Sigmoid colon (tissue), 6 donors: ENCODE measurements at regions not wholly inside any gene's neighbourhood (a gene's known extent, or its start where the extent isn't known, plus 50 kb on each side); places are given as distances from the start of the nearest gene placed in this dataset.

Experiments used
- DNase-seq: peaks from one replicate; pipeline ENCODE4 v3.0.0-alpha.2; 2019
- H3K27ac ChIP-seq, 4 donors: fragments of 200-600 bp; sonication (generic); one replicate each; pipeline ENCODE4 v1.5.1; 2016 to 2019; ENCODE audit warnings: mild to moderate bottlenecking in 1 of 4
- H3K27me3 ChIP-seq, 3 donors: fragments of 200-600 bp; sonication (generic); one replicate each; pipeline ENCODE4 v1.5.1; 2019; ENCODE audit warnings: mild to moderate bottlenecking in 1 of 3
- H3K36me3 ChIP-seq, 4 donors: fragments of 200-600 bp; sonication (generic); one replicate each; pipeline ENCODE4 v1.5.1; 2016 to 2019
- H3K4me1 ChIP-seq, 4 donors: fragments of 200-600 bp; sonication (generic); one replicate each; pipeline ENCODE4 v1.5.1; 2017 to 2019
- H3K4me3 ChIP-seq, 4 donors: fragments of 200-600 bp; sonication (generic); one replicate each; pipeline ENCODE4 v1.5.1; 2017 to 2019; ENCODE audit warnings: mild to moderate bottlenecking in 2 of 4, moderate library complexity in 1 of 4
- H3K9me3 ChIP-seq, 4 donors: fragments of 200-600 bp in 3 of 4; sonication (generic) in 3 of 4; one replicate each; pipeline versions ENCODE4 v1.5.1 to v1.6.1; 2013 to 2019
- CTCF ChIP-seq, 4 experiments: fragments of 450-650 bp in 3 of 4; fragments of 200-600 bp in 1 of 4; IDR thresholded peaks; one replicate each; pipeline ENCODE4 v1.5.1; 2016 to 2019; ENCODE audit warnings: antibody characterized with exemption in 4 of 4, mild to moderate bottlenecking in 3 of 4, moderate library complexity in 2 of 4
- EP300 ChIP-seq, 4 donors: sonication (generic); formaldehyde crosslinking; IDR thresholded peaks; one replicate each; pipeline ENCODE4 v1.6.1; 2017; ENCODE audit warnings: antibody characterized with exemption in 4 of 4
- POLR2A ChIP-seq, 2 donors: fragments of 450-650 bp; IDR thresholded peaks; one replicate each; pipeline ENCODE4 v1.6.1; 2016; ENCODE audit warnings: antibody characterized with exemption in 2 of 2, mild to moderate bottlenecking in 2 of 2, moderate library complexity in 2 of 2
- POLR2AphosphoS5 ChIP-seq, 4 donors: sonication (generic); formaldehyde crosslinking; IDR thresholded peaks; one replicate each; pipeline ENCODE4 v1.6.1; 2017; ENCODE audit warnings: antibody characterized with exemption in 4 of 4
- WGBS, 2 donors: extraction: QIAGEN DNeasy Blood & Tissue Kit; methylation state at CpG; one replicate each; pipeline ENCODE4 v1.1.7; 2013; 5-methylcytosine and 5-hydroxymethylcytosine counted together
- intact Hi-C: fragments of 100-400 bp; cut with DNase I; formaldehyde crosslinking; loops from one replicate; pipeline ENCODE4 v1.15.1; 2023
- donor health status: healthy with polysubstance abuse.
- donor health status: healthy.

- Histone ChIP-seq H3K4me1 (peaks cover 0 to 22% (median 19%) of the 10 kb centered on the region in 4 donors), H3K36me3 (no peaks in the 10 kb centered on the region), H3K27me3 (peaks cover 0 to 75% (median 32%) of the 10 kb centered on the region in 3 donors), H3K27ac (no peak overlapping the region), H3K9me3 (no peaks in the 10 kb centered on the region), H3K4me3 (no peak overlapping the region)
- intact Hi-C loops, result no loop called here
- TF ChIP-seq POLR2A (IDR thresholded peaks at IDR 0.05) (no peak), EP300 (IDR thresholded peaks at IDR 0.05) (no peak), CTCF (IDR thresholded peaks at IDR 0.05) (no peak), POLR2AphosphoS5 (IDR thresholded peaks at IDR 0.05) (no peak)
- no peak for DNase-seq
- 77 to 83% methylated on average over 26 of the region's 26 CpGs for WGBS, 2 donors
These were observed 54.4 kb downstream of the UNCX start for GRCh38 chr7:1286946-1287645.

- Histone ChIP-seq H3K27ac (no peak overlapping the region), H3K9me3 (no peaks in the 10 kb centered on the region), H3K4me3 (no peak overlapping the region), H3K36me3 (no peaks in the 10 kb centered on the region), H3K27me3 (peaks cover 0 to 75% (median 30%) of the 10 kb centered on the region in 3 donors), H3K4me1 (peaks cover 0 to 22% (median 19%) of the 10 kb centered on the region in 4 donors)
- no peak for TF ChIP-seq CTCF (IDR thresholded peaks at IDR 0.05)
- TF ChIP-seq EP300 (IDR thresholded peaks at IDR 0.05), result no peak
- TF ChIP-seq POLR2AphosphoS5 (IDR thresholded peaks at IDR 0.05), result no peak
- no peak for TF ChIP-seq POLR2A (IDR thresholded peaks at IDR 0.05)
- no peak for DNase-seq
- intact Hi-C loops, result no loop called here
- WGBS, 2 donors, result 70 to 80% methylated on average over 19 of the region's 19 CpGs
These were observed 55.1 kb downstream of the UNCX start for GRCh38 chr7:1287752-1288201.

- H3K4me3 ChIP-seq, result no peak overlapping the region
- no peak for TF ChIP-seq EP300 (IDR thresholded peaks at IDR 0.05)
- TF ChIP-seq CTCF (IDR thresholded peaks at IDR 0.05), result no peak
- no peak for TF ChIP-seq POLR2AphosphoS5 (IDR thresholded peaks at IDR 0.05)
- no peak for TF ChIP-seq POLR2A (IDR thresholded peaks at IDR 0.05)
- 81 to 82% methylated on average over 26 of the region's 26 CpGs for WGBS, 2 donors
- H3K9me3 ChIP-seq, result no peaks in the 10 kb centered on the region
- H3K36me3 ChIP-seq, result no peaks in the 10 kb centered on the region
- H3K27ac ChIP-seq, result no peak overlapping the region
- peaks cover 0 to 76% (median 37%) of the 10 kb centered on the region in 3 donors for H3K27me3 ChIP-seq
- no peak for DNase-seq
- intact Hi-C loops, result no loop called here
- peaks cover 0 to 22% (median 19%) of the 10 kb centered on the region in 4 donors for H3K4me1 ChIP-seq
These were observed 55.8 kb downstream of the UNCX start for GRCh38 chr7:1288390-1288995.

GRCh38 chr7:1288996-1289551 lies 56.4 kb downstream of the UNCX start:
- no peak for DNase-seq
- Histone ChIP-seq H3K27ac (no peak overlapping the region), H3K9me3 (no peaks in the 10 kb centered on the region), H3K36me3 (no peaks in the 10 kb centered on the region), H3K4me1 (peaks cover 0 to 22% (median 19%) of the 10 kb centered on the region in 4 donors), H3K4me3 (peak overlapping the region in 1 of 4 donors; percentile 48), H3K27me3 (peaks cover 3 to 77% (median 42%) of the 10 kb centered on the region in 3 donors)
- intact Hi-C loops, result no loop called here
- WGBS, 2 donors, result 79 to 84% methylated on average over 32 of the region's 32 CpGs
- TF ChIP-seq CTCF (IDR thresholded peaks at IDR 0.05) (no peak), POLR2AphosphoS5 (IDR thresholded peaks at IDR 0.05) (no peak), POLR2A (IDR thresholded peaks at IDR 0.05) (no peak), EP300 (IDR thresholded peaks at IDR 0.05) (no peak)
